ENCODE measurements at regions not wholly inside any gene's neighbourhood (a gene's known extent, or its start where the extent isn't known, plus 50 kb on each side); places are given as distances from the start of the nearest gene placed in this dataset.

DNA sequence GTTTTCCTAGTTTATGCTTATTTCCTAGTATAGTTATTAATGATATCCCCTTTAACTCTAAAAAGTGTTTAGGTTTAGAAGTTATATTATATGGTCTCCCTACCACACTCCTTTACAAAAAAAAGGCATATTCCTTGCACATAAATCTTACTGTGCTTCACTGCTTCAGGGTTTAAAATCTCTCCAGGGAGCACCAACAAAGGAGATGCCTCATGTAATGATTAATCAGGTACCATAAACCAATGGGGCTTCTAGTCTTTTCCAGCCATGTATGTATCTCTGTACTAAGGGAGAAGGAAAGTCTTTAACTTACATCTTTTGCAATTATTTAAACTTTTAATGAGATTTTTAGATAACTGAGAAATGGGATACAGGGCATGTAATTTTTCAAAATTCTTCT, 91.5 kb upstream of the RBMS3 start:
- no peaks in the 10 kb centered on the region for H3K9me3 ChIP-seq
- H3K4me1 ChIP-seq (ENCODE audit: control insufficient read depth in 1 of 2, insufficient read depth in 1 of 2, low read depth in 1 of 2, low read length in 1 of 2), result no peaks in the 10 kb centered on the region
- no peaks in the 10 kb centered on the region for H3K36me3 ChIP-seq
- H3K4me3 ChIP-seq (ENCODE audit: low read depth in 1 of 2, low read length in 1 of 2), result no peak overlapping the region
- H3K27me3 ChIP-seq, result no peaks in the 10 kb centered on the region
- H3K27ac ChIP-seq, result no peak overlapping the region
- TF ChIP-seq, protein P1, sequence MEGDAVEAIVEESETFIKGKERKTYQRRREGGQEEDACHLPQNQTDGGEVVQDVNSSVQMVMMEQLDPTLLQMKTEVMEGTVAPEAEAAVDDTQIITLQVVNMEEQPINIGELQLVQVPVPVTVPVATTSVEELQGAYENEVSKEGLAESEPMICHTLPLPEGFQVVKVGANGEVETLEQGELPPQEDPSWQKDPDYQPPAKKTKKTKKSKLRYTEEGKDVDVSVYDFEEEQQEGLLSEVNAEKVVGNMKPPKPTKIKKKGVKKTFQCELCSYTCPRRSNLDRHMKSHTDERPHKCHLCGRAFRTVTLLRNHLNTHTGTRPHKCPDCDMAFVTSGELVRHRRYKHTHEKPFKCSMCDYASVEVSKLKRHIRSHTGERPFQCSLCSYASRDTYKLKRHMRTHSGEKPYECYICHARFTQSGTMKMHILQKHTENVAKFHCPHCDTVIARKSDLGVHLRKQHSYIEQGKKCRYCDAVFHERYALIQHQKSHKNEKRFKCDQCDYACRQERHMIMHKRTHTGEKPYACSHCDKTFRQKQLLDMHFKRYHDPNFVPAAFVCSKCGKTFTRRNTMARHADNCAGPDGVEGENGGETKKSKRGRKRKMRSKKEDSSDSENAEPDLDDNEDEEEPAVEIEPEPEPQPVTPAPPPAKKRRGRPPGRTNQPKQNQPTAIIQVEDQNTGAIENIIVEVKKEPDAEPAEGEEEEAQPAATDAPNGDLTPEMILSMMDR (IDR thresholded peaks at IDR 0.05), result no peak

DNA sequence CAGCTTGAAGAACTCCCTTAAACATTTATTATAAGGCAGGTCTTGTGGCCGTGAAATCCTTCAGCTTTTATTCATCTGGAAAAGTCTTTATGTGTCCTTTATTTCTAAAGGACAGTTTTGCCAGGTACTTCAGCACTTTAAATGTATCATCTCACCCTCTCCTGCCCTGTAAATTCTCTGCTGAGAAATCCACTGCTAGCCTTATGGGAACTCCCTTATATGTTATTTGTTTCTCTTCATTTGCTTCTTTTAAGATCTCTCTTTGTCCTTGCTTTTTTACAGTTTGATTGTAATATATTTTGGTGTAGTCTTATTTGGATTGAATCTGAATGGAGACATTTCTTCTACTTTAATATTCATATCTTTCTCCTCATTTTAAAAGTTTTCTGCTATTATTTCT, 86.7 kb upstream of the RBMS3 start:
- Histone ChIP-seq H3K27ac (no peak overlapping the region), H3K4me1 (ENCODE audit: control insufficient read depth in 1 of 2, insufficient read depth in 1 of 2, low read depth in 1 of 2, low read length in 1 of 2) (no peaks in the 10 kb centered on the region), H3K36me3 (no peaks in the 10 kb centered on the region), H3K27me3 (no peaks in the 10 kb centered on the region), H3K9me3 (no peaks in the 10 kb centered on the region), H3K4me3 (ENCODE audit: low read depth in 1 of 2, low read length in 1 of 2) (no peak overlapping the region)
- TF ChIP-seq, protein P1 (IDR thresholded peaks at IDR 0.05), result no peak

DNA sequence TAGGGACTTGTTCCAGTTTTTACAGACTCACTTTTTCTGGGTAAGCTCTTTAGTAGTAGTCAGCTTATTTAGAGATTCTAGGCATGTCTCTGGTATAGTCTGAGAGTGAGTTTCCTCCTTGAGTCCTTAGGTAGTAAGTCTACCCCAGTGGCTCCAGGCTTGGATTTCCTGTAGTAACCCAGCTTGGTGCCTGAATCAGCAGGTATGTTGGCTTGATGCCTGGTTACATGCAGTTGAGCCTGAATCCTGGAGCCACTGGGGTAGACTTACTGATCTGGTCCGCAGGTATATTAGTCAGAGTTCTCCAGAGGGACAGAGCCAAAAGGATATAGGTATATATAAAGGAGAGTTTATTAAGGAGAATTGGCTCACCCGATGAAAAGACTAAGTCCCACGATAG, 85.8 kb upstream of the RBMS3 start:
- Histone ChIP-seq H3K27me3 (no peaks in the 10 kb centered on the region), H3K4me3 (ENCODE audit: low read depth in 1 of 2, low read length in 1 of 2) (no peak overlapping the region), H3K9me3 (no peaks in the 10 kb centered on the region), H3K27ac (no peak overlapping the region), H3K36me3 (no peaks in the 10 kb centered on the region), H3K4me1 (ENCODE audit: control insufficient read depth in 1 of 2, insufficient read depth in 1 of 2, low read depth in 1 of 2, low read length in 1 of 2) (no peaks in the 10 kb centered on the region)
- TF ChIP-seq, protein P1 (IDR thresholded peaks at IDR 0.05), result no peak

DNA sequence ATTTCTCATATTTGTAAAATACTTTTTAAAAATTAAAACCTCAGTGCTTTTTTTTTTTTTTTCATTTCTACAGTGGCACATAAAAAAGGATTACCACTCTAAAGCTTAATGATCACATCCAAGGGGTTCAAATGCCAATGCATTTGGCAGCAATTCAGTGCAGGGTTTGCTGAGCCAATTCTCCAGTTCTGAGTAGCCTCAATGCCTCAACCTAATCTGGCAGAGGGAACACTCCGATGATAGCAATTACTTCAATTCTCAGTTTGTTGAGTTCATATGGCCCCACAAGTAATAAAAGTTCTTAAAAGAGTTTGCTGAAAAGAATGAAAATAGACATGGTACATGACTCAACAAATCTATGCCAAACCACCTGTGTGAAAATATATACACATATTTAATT, 79.3 kb upstream of the RBMS3 start:
- H3K27ac ChIP-seq, result no peak overlapping the region
- no peaks in the 10 kb centered on the region for H3K36me3 ChIP-seq
- H3K27me3 ChIP-seq, result no peaks in the 10 kb centered on the region
- no peaks in the 10 kb centered on the region for H3K4me1 ChIP-seq (ENCODE audit: control insufficient read depth in 1 of 2, insufficient read depth in 1 of 2, low read depth in 1 of 2, low read length in 1 of 2)
- H3K9me3 ChIP-seq, result no peaks in the 10 kb centered on the region
- H3K4me3 ChIP-seq (ENCODE audit: low read depth in 1 of 2, low read length in 1 of 2), result no peak overlapping the region
- TF ChIP-seq, protein P1 (IDR thresholded peaks at IDR 0.05), result no peak

DNA sequence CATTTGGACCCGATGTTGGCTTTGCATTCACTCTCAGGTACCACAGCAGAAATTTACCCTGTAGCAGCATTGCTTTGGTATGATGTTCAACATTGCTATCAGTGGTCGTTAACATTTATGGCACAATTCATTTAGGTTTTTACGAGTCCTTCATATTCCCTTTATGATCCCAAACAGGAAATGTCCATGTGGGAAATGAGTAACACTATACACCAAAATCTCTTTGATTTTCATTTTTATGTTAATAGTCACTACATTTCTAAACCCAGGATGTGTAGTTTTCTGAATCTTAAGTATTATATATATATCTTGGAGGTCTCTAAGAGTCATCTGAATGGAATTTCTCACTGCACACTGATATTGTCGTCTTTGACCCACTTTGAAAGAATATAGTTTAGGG, 78.5 kb upstream of the RBMS3 start:
- Histone ChIP-seq H3K4me3 (ENCODE audit: low read depth in 1 of 2, low read length in 1 of 2) (no peak overlapping the region), H3K27me3 (no peaks in the 10 kb centered on the region), H3K9me3 (no peaks in the 10 kb centered on the region), H3K36me3 (no peaks in the 10 kb centered on the region), H3K27ac (no peak overlapping the region), H3K4me1 (ENCODE audit: control insufficient read depth in 1 of 2, insufficient read depth in 1 of 2, low read depth in 1 of 2, low read length in 1 of 2) (no peaks in the 10 kb centered on the region)
- TF ChIP-seq, protein P1 (IDR thresholded peaks at IDR 0.05), result no peak

DNA sequence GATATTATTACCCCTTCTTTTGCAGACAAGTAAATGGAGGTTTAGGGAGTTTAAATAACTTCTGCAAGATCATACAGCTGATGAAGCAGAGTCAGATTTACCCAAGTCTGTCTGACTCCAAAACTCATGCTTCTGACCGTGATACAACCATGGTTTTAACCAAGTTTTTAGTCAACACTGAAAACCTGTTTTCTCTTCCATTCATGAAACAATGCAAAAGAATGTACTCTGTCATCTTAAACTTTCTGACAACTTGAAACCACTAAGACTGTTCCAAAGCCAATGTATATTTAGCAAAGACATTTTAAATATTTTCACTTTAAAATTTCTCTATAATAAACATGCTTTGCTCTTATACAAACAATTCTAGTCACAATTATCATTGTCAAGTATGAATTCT, 77.0 kb upstream of the RBMS3 start:
- no peaks in the 10 kb centered on the region for H3K9me3 ChIP-seq
- no peak overlapping the region for H3K27ac ChIP-seq
- H3K27me3 ChIP-seq, result no peaks in the 10 kb centered on the region
- TF ChIP-seq, protein P1 (IDR thresholded peaks at IDR 0.05), result no peak
- no peaks in the 10 kb centered on the region for H3K36me3 ChIP-seq
- H3K4me1 ChIP-seq (ENCODE audit: control insufficient read depth in 1 of 2, insufficient read depth in 1 of 2, low read depth in 1 of 2, low read length in 1 of 2), result no peaks in the 10 kb centered on the region
- H3K4me3 ChIP-seq (ENCODE audit: low read depth in 1 of 2, low read length in 1 of 2), result no peak overlapping the region
